GM23338 (cell line): ENCODE measurements at regions not wholly inside any gene's neighbourhood (a gene's known extent, or its start where the extent isn't known, plus 50 kb on each side); places are given as distances from the start of the nearest gene placed in this dataset.

Experiments used
- CREB1 ChIP-seq: fragments of 250-450 bp; sonication (Bioruptor Pico); IDR thresholded peaks from 2 replicates; pipeline ENCODE4 v1.5.0; 2020; ENCODE audit warnings: low read depth, mild to moderate bottlenecking, moderate library complexity
- EZH2 ChIP-seq: fragments of 200-600 bp; sonication (generic); IDR thresholded peaks from one replicate; pipeline ENCODE4 v1.8.0; 2017; ENCODE audit warnings: antibody characterized with exemption, mild to moderate bottlenecking, low read depth; ENCODE audit not compliant: unreplicated experiment
- EZH2phosphoT487 ChIP-seq: fragments of 200-600 bp; sonication (generic); IDR thresholded peaks from one replicate; pipeline ENCODE4 v1.8.1; 2018; ENCODE audit warnings: antibody characterized with exemption; ENCODE audit not compliant: unreplicated experiment
- JUNB ChIP-seq: IDR thresholded peaks from one replicate; pipeline ENCODE4 v1.6.1; 2016; ENCODE audit warnings: antibody characterized with exemption; ENCODE audit not compliant: unreplicated experiment
- POLR2AphosphoS5 ChIP-seq: IDR thresholded peaks from 2 replicates; pipeline ENCODE4 v1.6.1; 2016; ENCODE audit warnings: antibody characterized with exemption, low read depth
- REST ChIP-seq: IDR thresholded peaks from one replicate; pipeline ENCODE4 v1.6.1; 2018; ENCODE audit warnings: antibody characterized with exemption; ENCODE audit not compliant: unreplicated experiment
- STAT1 ChIP-seq: IDR thresholded peaks from one replicate; pipeline ENCODE4 v1.6.1; 2016; ENCODE audit warnings: antibody characterized with exemption; ENCODE audit not compliant: unreplicated experiment
- ZNF114 ChIP-seq: fragments of 250-450 bp; sonication (Bioruptor Pico); IDR thresholded peaks from 2 replicates; pipeline ENCODE4 v1.5.0; 2020; ENCODE audit warnings: mild to moderate bottlenecking, moderate library complexity
- TF ChIP-seq, protein P1 (sequence below), 2 experiments: fragments of 200-600 bp in 1 of 2; sonication (generic) in 1 of 2; conservative IDR thresholded peaks; 2 replicates each; pipeline versions ENCODE4 v1.5.1 to v1.6.1; 2016 to 2017; ENCODE audit warnings: antibody characterized with exemption in 2 of 2, low read depth in 2 of 2, mild to moderate bottlenecking in 2 of 2, moderate library complexity in 1 of 2
- TF ChIP-seq, protein P2 (sequence below): fragments of 250-450 bp; sonication (Bioruptor Pico); IDR thresholded peaks from 2 replicates; pipeline ENCODE4 v1.5.0; 2020; ENCODE audit warnings: mild to moderate bottlenecking, moderate library complexity

DNA sequence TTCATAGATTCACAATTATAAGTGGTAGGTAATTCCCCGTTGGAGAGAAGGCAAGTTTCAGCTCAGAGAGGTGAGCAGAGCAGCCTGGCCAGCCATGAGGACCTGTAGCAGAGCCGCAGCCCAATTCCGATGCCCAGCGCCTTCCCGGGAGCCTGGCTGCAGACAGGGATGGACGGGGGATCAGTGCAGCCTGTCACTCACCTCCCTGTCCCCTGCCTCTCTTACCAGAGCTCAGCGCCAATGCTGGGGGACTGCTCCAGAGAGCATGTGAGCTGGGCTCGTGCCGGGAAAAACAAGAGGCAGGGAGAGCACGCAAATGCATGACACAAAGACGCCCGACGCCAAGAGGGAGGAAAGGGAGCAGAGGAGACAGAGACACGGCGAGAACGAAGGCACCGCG is 231.9 kb downstream of the BCL11B start:
- TF ChIP-seq, protein P1, sequence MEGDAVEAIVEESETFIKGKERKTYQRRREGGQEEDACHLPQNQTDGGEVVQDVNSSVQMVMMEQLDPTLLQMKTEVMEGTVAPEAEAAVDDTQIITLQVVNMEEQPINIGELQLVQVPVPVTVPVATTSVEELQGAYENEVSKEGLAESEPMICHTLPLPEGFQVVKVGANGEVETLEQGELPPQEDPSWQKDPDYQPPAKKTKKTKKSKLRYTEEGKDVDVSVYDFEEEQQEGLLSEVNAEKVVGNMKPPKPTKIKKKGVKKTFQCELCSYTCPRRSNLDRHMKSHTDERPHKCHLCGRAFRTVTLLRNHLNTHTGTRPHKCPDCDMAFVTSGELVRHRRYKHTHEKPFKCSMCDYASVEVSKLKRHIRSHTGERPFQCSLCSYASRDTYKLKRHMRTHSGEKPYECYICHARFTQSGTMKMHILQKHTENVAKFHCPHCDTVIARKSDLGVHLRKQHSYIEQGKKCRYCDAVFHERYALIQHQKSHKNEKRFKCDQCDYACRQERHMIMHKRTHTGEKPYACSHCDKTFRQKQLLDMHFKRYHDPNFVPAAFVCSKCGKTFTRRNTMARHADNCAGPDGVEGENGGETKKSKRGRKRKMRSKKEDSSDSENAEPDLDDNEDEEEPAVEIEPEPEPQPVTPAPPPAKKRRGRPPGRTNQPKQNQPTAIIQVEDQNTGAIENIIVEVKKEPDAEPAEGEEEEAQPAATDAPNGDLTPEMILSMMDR (conservative IDR thresholded peaks at IDR 0.05; ENCODE audit: low read depth in 2 of 2), result no peak
- TF ChIP-seq POLR2AphosphoS5, result no peak
- no peak for TF ChIP-seq EZH2
- TF ChIP-seq REST, result no peak
- TF ChIP-seq CREB1 (CRISPR knock-in tag), result no peak
- TF ChIP-seq EZH2phosphoT487, result no peak
- TF ChIP-seq JUNB, result no peak
- TF ChIP-seq ZNF114 (CRISPR knock-in tag), result no peak
- no peak for TF ChIP-seq STAT1
- TF ChIP-seq, protein P2, sequence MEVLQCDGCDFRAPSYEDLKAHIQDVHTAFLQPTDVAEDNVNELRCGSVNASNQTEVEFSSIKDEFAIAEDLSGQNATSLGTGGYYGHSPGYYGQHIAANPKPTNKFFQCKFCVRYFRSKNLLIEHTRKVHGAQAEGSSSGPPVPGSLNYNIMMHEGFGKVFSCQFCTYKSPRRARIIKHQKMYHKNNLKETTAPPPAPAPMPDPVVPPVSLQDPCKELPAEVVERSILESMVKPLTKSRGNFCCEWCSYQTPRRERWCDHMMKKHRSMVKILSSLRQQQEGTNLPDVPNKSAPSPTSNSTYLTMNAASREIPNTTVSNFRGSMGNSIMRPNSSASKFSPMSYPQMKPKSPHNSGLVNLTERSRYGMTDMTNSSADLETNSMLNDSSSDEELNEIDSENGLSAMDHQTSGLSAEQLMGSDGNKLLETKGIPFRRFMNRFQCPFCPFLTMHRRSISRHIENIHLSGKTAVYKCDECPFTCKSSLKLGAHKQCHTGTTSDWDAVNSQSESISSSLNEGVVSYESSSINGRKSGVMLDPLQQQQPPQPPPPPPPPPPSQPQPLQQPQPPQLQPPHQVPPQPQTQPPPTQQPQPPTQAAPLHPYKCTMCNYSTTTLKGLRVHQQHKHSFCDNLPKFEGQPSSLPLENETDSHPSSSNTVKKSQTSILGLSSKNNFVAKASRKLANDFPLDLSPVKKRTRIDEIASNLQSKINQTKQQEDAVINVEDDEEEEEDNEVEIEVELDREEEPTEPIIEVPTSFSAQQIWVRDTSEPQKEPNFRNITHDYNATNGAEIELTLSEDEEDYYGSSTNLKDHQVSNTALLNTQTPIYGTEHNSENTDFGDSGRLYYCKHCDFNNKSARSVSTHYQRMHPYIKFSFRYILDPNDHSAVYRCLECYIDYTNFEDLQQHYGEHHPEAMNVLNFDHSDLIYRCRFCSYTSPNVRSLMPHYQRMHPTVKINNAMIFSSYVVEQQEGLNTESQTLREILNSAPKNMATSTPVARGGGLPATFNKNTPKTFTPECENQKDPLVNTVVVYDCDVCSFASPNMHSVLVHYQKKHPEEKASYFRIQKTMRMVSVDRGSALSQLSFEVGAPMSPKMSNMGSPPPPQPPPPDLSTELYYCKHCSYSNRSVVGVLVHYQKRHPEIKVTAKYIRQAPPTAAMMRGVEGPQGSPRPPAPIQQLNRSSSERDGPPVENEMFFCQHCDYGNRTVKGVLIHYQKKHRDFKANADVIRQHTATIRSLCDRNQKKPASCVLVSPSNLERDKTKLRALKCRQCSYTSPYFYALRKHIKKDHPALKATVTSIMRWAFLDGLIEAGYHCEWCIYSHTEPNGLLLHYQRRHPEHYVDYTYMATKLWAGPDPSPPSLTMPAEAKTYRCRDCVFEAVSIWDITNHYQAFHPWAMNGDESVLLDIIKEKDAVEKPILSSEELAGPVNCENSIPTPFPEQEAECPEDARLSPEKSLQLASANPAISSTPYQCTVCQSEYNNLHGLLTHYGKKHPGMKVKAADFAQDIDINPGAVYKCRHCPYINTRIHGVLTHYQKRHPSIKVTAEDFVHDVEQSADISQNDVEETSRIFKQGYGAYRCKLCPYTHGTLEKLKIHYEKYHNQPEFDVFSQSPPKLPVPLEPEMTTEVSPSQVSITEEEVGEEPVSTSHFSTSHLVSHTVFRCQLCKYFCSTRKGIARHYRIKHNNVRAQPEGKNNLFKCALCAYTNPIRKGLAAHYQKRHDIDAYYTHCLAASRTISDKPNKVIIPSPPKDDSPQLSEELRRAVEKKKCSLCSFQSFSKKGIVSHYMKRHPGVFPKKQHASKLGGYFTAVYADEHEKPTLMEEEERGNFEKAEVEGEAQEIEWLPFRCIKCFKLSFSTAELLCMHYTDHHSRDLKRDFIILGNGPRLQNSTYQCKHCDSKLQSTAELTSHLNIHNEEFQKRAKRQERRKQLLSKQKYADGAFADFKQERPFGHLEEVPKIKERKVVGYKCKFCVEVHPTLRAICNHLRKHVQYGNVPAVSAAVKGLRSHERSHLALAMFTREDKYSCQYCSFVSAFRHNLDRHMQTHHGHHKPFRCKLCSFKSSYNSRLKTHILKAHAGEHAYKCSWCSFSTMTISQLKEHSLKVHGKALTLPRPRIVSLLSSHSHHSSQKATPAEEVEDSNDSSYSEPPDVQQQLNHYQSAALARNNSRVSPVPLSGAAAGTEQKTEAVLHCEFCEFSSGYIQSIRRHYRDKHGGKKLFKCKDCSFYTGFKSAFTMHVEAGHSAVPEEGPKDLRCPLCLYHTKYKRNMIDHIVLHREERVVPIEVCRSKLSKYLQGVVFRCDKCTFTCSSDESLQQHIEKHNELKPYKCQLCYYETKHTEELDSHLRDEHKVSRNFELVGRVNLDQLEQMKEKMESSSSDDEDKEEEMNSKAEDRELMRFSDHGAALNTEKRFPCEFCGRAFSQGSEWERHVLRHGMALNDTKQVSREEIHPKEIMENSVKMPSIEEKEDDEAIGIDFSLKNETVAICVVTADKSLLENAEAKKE, result no peak
